ENCODE measurements at regions not wholly inside any gene's neighbourhood (a gene's known extent, or its start where the extent isn't known, plus 50 kb on each side); places are given as distances from the start of the nearest gene placed in this dataset.
A peak's percentile ranks its signal among the peaks of the same experiment; 100 is the strongest.

DNA sequence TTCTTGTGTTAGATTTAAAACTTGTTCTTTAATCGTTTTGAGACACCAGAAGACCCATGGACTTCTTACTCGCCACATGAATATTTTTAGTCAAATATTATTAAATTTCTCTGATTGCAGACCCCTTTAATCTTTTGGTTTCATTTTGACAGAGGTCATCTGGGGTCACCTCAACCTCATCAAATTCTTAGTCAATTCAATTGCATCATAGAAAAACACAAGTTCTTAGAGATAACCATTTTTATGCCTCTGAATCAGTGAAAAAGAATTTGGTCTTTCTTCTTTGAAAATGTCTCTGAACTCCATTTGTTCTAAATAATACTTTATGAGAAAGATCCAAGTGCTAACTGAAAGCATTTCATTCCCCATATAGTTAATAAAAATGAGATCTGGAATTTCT is 55.2 kb upstream of the CBLN4 start:
- no peak for DNase-seq

DNA sequence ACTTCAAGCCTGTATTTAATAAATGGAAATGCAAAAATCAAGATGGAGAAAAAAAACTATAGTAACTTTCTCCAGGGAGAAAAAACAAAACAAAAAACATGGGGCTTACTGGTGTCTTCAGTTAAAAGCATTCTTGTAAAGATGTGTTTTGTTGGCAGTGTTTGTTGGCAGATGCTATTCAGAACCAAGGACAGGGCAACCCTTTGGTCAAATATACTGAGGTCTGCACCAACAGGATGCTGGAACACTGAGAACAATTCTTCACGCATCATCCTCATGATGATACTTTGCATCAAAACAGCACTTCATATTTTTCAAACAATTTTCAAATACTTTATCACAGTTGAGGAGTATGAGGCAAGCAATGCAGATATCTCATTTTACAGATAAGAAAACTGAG is 63.7 kb upstream of the CBLN4 start:
- DNase-seq, result no peak

DNA sequence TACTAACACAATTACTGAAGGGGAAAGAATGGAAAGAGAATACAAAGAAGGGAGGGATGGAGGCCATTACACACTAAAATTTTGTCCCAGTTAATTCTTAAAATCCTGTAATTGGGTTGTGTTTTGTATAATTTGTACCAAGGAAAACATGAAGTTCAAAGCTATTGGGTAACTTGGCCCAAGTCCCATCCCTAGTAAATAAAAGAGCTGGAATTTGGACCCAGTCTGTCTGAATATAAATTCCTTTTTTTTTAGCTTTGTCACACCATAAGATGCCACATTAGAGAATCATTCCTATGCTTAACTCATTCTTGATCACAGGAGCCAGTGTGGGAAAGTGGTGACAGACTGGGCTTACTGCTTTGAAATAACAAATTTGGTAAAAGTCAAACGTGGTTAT is 66.8 kb upstream of the CBLN4 start:
- DNase-seq, result no peak

DNA sequence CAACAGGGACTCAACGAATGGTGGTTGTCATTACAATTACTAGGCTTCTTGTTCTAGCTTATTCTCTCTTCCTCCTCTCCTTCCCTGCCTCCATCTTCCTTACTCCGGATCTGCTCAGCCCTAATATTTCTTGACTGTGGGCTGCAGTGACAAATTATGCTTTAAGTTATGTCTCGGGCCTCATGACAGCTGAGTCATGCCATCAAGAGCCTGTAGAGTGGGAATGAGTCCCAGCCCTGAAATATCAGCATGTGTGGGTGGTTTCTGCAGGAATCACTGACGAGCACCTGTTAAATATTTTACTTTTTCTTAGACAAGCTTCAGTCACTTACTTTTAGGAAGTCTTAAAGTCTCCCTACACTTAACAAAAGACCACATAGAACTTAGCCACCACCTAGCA is 83.1 kb upstream of the CBLN4 start:
- peak in 23 of 56 donors; percentile 4 to 71 (median 32) for DNase-seq

DNA sequence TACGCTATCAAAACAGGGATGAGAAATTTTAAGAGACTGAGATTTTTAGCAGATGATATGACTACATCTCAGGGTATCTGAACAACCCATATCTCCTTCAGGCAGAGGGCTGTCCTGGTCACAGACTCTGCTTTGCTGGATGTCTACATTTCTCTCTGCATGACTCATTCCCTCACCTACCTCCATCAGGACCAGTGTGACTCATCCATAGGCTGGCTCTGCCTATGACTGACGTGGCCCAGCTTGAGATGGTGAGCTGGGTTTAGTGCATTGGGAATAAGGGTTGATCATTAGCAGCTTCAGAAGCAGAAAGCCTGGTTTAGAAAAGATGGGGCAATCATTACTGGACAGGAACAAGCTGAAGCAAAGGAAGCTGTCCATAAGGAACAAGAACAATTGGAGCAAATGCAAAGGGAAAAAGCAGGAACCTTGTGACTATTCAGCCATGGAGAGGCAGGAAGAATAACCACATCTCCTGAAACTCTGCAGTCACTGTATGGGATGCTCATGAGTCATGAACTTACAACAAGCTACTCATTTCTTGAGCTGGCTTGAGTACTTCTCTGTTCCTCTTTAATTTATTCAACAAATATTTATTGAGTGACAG is 86.4 kb upstream of the CBLN4 start:
- no peak for DNase-seq

DNA sequence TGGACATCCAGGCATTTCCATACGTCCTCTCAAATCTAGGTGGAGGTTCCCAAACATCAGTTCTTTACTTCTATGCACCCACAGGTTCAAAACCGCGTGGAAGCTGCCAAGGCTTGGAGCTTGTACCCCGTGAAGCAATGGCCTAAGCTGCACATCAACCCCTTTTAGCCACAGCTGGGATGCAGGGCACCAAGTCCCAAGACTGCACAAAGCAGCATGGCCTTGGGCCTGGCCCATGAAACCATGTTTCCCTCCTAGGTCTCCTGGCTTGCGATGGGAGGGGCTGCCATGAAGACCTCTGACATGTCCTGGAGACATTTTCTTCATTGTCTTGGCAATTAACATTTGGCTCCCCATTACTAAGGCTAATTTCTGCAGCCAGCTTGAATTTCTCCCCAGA is 88.9 kb upstream of the CBLN4 start:
- DNase-seq, result no peak

GRCh38 chr20:56098981-56099500 is 93.7 kb upstream of the CBLN4 start:
- no peak for DNase-seq

GRCh38 chr20:56111961-56112730 is 106.8 kb upstream of the CBLN4 start:
- peak in 45 of 56 donors; percentile 3 to 72 (median 31) for DNase-seq

DNA sequence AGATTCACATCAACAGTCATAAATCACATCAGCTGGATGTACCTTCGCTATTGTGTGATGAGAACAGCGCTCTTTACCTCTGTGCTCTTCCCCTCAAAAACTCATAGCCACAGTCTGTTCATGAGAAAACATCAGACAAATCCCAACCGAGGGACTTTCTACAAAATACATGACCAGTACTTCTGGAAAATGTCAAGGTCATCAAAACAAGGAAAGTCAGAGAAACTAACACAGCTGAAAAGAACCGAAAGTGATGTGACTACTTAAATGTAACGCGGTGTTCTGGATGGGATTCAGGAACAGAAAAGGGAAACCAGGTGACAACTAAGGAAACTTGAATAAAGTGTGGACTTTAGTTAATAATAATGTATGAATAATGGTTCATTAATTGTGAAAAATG is 112.0 kb upstream of the CBLN4 start:
- DNase-seq, result no peak

DNA sequence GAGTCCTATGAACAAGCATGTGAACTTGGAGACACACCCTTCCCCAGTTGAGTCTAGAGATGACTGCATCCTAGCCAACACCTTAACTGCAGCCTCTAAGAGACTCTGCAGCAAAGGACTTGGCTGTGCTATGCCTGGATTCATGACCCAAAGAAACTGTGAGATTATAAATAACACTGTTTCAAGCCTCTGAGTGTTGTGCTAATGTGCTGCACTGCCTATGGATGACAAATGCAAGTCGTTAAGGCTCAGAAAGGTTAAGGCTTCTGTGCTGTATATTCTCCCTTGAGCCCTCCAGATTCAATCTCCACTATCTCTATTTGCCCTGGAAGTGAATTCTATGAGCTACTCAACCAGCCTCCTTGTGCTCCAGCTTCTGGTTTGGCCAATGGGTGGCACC is 116.5 kb upstream of the CBLN4 start:
- no peak for DNase-seq

DNA sequence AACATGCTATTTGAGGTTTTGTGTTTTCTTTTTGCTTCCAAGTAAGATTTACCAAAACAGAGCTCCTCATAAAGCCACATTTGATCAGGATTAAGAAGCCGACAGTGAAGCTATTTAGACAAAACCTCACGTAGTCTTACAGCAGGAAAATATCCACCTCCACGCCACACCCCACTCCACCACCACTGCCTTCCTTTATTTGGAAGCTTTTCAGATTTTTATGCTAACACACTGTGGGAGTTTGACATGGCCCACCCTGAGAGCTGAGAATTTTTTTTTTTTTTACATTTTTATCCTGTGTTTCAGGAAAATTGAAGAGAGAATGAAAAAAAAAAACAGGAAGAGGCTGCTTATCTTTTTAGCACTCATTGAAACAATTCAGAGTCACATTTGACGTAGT is 104.8 kb upstream of the MC3R start:
- peak in 7 of 56 donors; percentile 3 to 37 (median 25) for DNase-seq

DNA sequence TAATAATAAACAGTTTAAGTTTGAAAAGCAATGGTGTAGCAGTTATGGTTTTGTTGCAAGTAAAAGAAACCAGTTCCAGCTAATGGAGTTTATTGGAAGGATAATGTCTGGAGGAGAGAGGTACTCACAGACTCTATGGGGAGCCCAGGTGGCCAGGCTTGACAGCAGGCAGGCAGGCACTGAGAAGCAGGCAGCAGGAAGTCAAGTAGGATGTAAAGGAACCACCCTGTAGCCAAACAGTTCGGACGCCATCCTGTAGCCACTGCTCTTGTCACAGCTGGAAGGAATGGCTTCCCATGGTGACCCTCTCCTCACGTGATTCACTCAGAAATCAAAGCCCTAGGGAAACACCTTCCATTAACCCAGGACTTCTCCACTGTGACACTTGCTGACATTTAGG is 96.7 kb upstream of the MC3R start:
- DNase-seq, result no peak

GRCh38 chr20:56153926-56154325 is 94.6 kb upstream of the MC3R start:
- no peak for DNase-seq

- no peak for DNase-seq
Measured at GRCh38 chr20:56155625-56156024, 92.9 kb upstream of the MC3R start.

DNA sequence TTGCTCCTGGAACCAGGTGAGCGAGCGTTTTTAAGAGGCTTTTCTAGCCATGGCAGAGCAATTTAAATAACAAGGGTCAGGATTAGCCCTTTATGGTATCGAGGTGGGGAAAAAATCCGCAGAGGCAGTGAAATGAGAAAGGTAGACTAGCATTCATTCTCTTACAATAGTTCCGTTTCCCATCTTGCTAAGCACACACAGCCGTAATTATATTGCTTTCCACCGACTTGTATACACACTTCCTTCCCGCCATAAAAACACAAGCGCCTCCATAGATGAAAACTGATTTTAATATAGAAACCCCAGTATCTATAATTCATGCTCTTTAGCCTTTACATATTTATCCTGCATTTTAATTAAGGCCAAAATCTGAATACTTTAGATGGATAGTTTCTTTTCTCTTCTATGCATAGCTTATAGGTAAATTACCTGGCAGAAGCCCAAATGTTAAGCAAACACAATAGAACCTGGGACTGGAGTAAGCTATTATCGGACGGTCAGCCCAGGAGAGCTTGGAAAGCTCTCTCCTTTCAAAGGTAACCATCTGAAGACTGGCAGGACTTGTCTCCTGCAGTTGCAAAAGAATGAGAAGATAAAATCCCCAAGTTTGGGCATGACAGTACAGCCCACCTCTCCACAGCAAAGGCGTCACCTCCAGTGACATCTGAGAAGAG is 90.9 kb upstream of the MC3R start:
- DNase-seq, result no peak

DNA sequence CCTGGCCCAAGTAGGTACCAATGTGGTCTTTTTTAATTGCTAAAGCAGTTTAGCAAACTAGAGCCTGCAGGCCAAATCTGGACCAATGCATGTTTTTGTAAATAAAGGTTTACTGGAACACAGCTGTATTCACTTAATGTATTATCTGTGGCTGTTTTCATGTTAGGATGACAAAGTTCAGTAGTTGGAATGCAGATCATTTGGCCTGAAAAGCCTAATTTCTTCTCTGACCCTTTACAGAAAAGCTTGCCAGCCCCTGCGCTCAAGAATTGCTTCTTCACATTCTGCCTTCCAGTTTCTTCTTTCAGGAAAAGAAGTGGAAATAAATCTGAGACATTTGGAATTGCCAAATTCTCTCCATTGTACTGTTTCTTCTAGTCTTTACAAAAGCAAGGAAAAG is 90.0 kb upstream of the MC3R start:
- DNase-seq, result no peak

GRCh38 chr20:56160956-56161355 is 87.6 kb upstream of the MC3R start:
- no peak for DNase-seq

- no peak for DNase-seq
Measured at GRCh38 chr20:56163806-56164205, 84.7 kb upstream of the MC3R start.

GRCh38 chr20:56166781-56167465 is 81.6 kb upstream of the MC3R start:
- DNase-seq, result no peak

- DNase-seq, result peak in 26 of 56 donors; percentile 1 to 64 (median 12)
Measured at GRCh38 chr20:56171087-56172012, 77.2 kb upstream of the MC3R start.

- DNase-seq, result no peak
Measured at GRCh38 chr20:56173438-56173837, 75.1 kb upstream of the MC3R start.

Measured in nucleus accumbens (tissue), 56 donors.